ENCODE measurements at regions not wholly inside any gene's neighbourhood (a gene's known extent, or its start where the extent isn't known, plus 50 kb on each side); places are given as distances from the start of the nearest gene placed in this dataset.

GRCh38 chr10:10605551-10606081 lies 412.1 kb upstream of the CELF2 start:
- no peak for ATAC-seq
- DNase-seq = no peak
- no peaks in the 10 kb centered on the region for H3K36me3 Mint-ChIP-seq
- H3K27me3 Mint-ChIP-seq = peaks cover 3 to 19% (median 13%) of the 10 kb centered on the region in 5 donors
- H3K4me1 Mint-ChIP-seq = no peaks in the 10 kb centered on the region
- POLR2A ChIA-PET = no interaction called here
- peaks cover 0 to 3% (median 0%) of the 10 kb centered on the region in 9 donors for H3K9me3 Mint-ChIP-seq
- H3K4me3 Mint-ChIP-seq = no peak overlapping the region
- no peak overlapping the region for H3K27ac Mint-ChIP-seq

GRCh38 chr10:10609379-10609955 lies 408.2 kb upstream of the CELF2 start:
- Mint-ChIP-seq H3K9me3 (peaks cover 0 to 3% (median 0%) of the 10 kb centered on the region in 9 donors), H3K36me3 (no peaks in the 10 kb centered on the region), H3K4me3 (no peak overlapping the region), H3K4me1 (no peaks in the 10 kb centered on the region), H3K27me3 (peaks cover 0 to 17% (median 8%) of the 10 kb centered on the region in 5 donors), H3K27ac (no peak overlapping the region)
- POLR2A ChIA-PET = no interaction called here
- ATAC-seq (no peak), DNase-seq (no peak)

- no peaks in the 10 kb centered on the region for H3K36me3 Mint-ChIP-seq
- no peak overlapping the region for H3K27ac Mint-ChIP-seq
- POLR2A ChIA-PET = no interaction called here
- H3K4me1 Mint-ChIP-seq = no peaks in the 10 kb centered on the region
- DNase-seq = no peak
- no peak overlapping the region for H3K4me3 Mint-ChIP-seq
- no peak for ATAC-seq
- peaks cover 0 to 17% (median 4%) of the 10 kb centered on the region in 5 donors for H3K27me3 Mint-ChIP-seq
- peaks cover 0 to 2% (median 0%) of the 10 kb centered on the region in 9 donors for H3K9me3 Mint-ChIP-seq
These were observed 407.5 kb upstream of the CELF2 start for GRCh38 chr10:10610171-10610570.

- Mint-ChIP-seq H3K4me1 (no peaks in the 10 kb centered on the region), H3K27ac (no peak overlapping the region), H3K4me3 (no peak overlapping the region), H3K9me3 (peaks cover 0 to 2% (median 0%) of the 10 kb centered on the region in 9 donors), H3K27me3 (peaks cover 0 to 18% (median 6%) of the 10 kb centered on the region in 5 donors), H3K36me3 (no peaks in the 10 kb centered on the region)
- DNase-seq = no peak
- POLR2A ChIA-PET = no interaction called here
- no peak for ATAC-seq
These were observed 405.5 kb upstream of the CELF2 start for GRCh38 chr10:10612151-10612550.

- H3K9me3 Mint-ChIP-seq = peaks cover 0 to 2% (median 0%) of the 10 kb centered on the region in 9 donors
- ATAC-seq = no peak
- H3K4me1 Mint-ChIP-seq = no peaks in the 10 kb centered on the region
- H3K36me3 Mint-ChIP-seq = no peaks in the 10 kb centered on the region
- H3K4me3 Mint-ChIP-seq = no peak overlapping the region
- POLR2A ChIA-PET = no interaction called here
- peaks cover 2 to 27% (median 8%) of the 10 kb centered on the region in 5 donors for H3K27me3 Mint-ChIP-seq
- DNase-seq = no peak
- no peak overlapping the region for H3K27ac Mint-ChIP-seq
These were observed 403.9 kb upstream of the CELF2 start for GRCh38 chr10:10613656-10614244.

- Mint-ChIP-seq H3K27me3 (peaks cover 2 to 27% (median 8%) of the 10 kb centered on the region in 5 donors), H3K9me3 (peaks cover 0 to 4% (median 0%) of the 10 kb centered on the region in 9 donors), H3K36me3 (no peaks in the 10 kb centered on the region), H3K27ac (no peak overlapping the region), H3K4me3 (no peak overlapping the region), H3K4me1 (no peaks in the 10 kb centered on the region)
- POLR2A ChIA-PET = no interaction called here
- DNase-seq (no peak), ATAC-seq (no peak)
These were observed 400.0 kb upstream of the CELF2 start for GRCh38 chr10:10617686-10618085.

- H3K9me3 Mint-ChIP-seq = peaks cover 0 to 3% (median 0%) of the 10 kb centered on the region in 9 donors
- peaks cover 2 to 27% (median 8%) of the 10 kb centered on the region in 5 donors for H3K27me3 Mint-ChIP-seq
- no peak overlapping the region for H3K4me3 Mint-ChIP-seq
- POLR2A ChIA-PET = no interaction called here
- no peaks in the 10 kb centered on the region for H3K4me1 Mint-ChIP-seq
- no peak overlapping the region for H3K27ac Mint-ChIP-seq
- no peak for DNase-seq
- H3K36me3 Mint-ChIP-seq = no peaks in the 10 kb centered on the region
- ATAC-seq = no peak
These were observed 399.5 kb upstream of the CELF2 start for GRCh38 chr10:10618139-10618538.

GRCh38 chr10:10623958-10624566 lies 393.6 kb upstream of the CELF2 start:
- POLR2A ChIA-PET = no interaction called here
- DNase-seq (no peak), ATAC-seq (no peak)
- H3K4me3 Mint-ChIP-seq = no peak overlapping the region
- H3K9me3 Mint-ChIP-seq = peaks cover 0 to 3% (median 0%) of the 10 kb centered on the region in 9 donors
- H3K36me3 Mint-ChIP-seq = no peaks in the 10 kb centered on the region
- no peaks in the 10 kb centered on the region for H3K4me1 Mint-ChIP-seq
- H3K27me3 Mint-ChIP-seq = peaks cover 0 to 12% (median 2%) of the 10 kb centered on the region in 5 donors
- no peak overlapping the region for H3K27ac Mint-ChIP-seq

GRCh38 chr10:10624567-10624962 lies 393.1 kb upstream of the CELF2 start:
- ATAC-seq (no peak), DNase-seq (no peak)
- H3K27me3 Mint-ChIP-seq = peaks cover 0 to 8% (median 2%) of the 10 kb centered on the region in 5 donors
- no peak overlapping the region for H3K4me3 Mint-ChIP-seq
- no peak overlapping the region for H3K27ac Mint-ChIP-seq
- peaks cover 0 to 2% (median 0%) of the 10 kb centered on the region in 9 donors for H3K9me3 Mint-ChIP-seq
- POLR2A ChIA-PET = no interaction called here
- H3K4me1 Mint-ChIP-seq = no peaks in the 10 kb centered on the region
- H3K36me3 Mint-ChIP-seq = no peaks in the 10 kb centered on the region

GRCh38 chr10:10625491-10625890 lies 392.2 kb upstream of the CELF2 start:
- ATAC-seq (no peak), DNase-seq (no peak)
- Mint-ChIP-seq H3K9me3 (no peaks in the 10 kb centered on the region), H3K27me3 (peaks cover 2 to 10% (median 7%) of the 10 kb centered on the region in 5 donors), H3K4me1 (no peaks in the 10 kb centered on the region), H3K4me3 (no peak overlapping the region), H3K36me3 (no peaks in the 10 kb centered on the region), H3K27ac (no peak overlapping the region)
- POLR2A ChIA-PET = no interaction called here

- DNase-seq = no peak
- H3K4me3 Mint-ChIP-seq = no peak overlapping the region
- no peaks in the 10 kb centered on the region for H3K9me3 Mint-ChIP-seq
- H3K36me3 Mint-ChIP-seq = no peaks in the 10 kb centered on the region
- no peaks in the 10 kb centered on the region for H3K4me1 Mint-ChIP-seq
- no peak for ATAC-seq
- peaks cover 2 to 13% (median 11%) of the 10 kb centered on the region in 5 donors for H3K27me3 Mint-ChIP-seq
- no peak overlapping the region for H3K27ac Mint-ChIP-seq
- POLR2A ChIA-PET = no interaction called here
These were observed 390.9 kb upstream of the CELF2 start for GRCh38 chr10:10626734-10627133.

- peaks cover 2 to 20% (median 14%) of the 10 kb centered on the region in 5 donors for H3K27me3 Mint-ChIP-seq
- DNase-seq (no peak), ATAC-seq (no peak)
- H3K27ac Mint-ChIP-seq = no peak overlapping the region
- no peaks in the 10 kb centered on the region for H3K9me3 Mint-ChIP-seq
- no peaks in the 10 kb centered on the region for H3K4me1 Mint-ChIP-seq
- no peaks in the 10 kb centered on the region for H3K36me3 Mint-ChIP-seq
- POLR2A ChIA-PET = no interaction called here
- no peak overlapping the region for H3K4me3 Mint-ChIP-seq
These were observed 390.3 kb upstream of the CELF2 start for GRCh38 chr10:10627414-10627813.

GRCh38 chr10:10629512-10629911 lies 388.2 kb upstream of the CELF2 start:
- ATAC-seq = no peak
- no peaks in the 10 kb centered on the region for H3K36me3 Mint-ChIP-seq
- no peak for DNase-seq
- no peak overlapping the region for H3K27ac Mint-ChIP-seq
- POLR2A ChIA-PET = no interaction called here
- no peaks in the 10 kb centered on the region for H3K4me1 Mint-ChIP-seq
- peaks cover 2 to 21% (median 12%) of the 10 kb centered on the region in 5 donors for H3K27me3 Mint-ChIP-seq
- no peak overlapping the region for H3K4me3 Mint-ChIP-seq
- no peaks in the 10 kb centered on the region for H3K9me3 Mint-ChIP-seq

Data from naive thymus-derived CD8-positive, alpha-beta T cell (primary cell).